Parathyroid adenoma (tissue), 2 donors: ENCODE measurements at regions not wholly inside any gene's neighbourhood (a gene's known extent, or its start where the extent isn't known, plus 50 kb on each side); places are given as distances from the start of the nearest gene placed in this dataset.

Experiments
- H2AFZ ChIP-seq: fragments of 300-600 bp; sonication (generic); one replicate; pipeline ENCODE4 v1.7.0; 2017; ENCODE audit warnings: antibody characterized with exemption, mild to moderate bottlenecking
- H3K27ac ChIP-seq: fragments of 300-600 bp; sonication (generic); one replicate; pipeline ENCODE4 v1.7.0; 2017
- H3K27me3 ChIP-seq: fragments of 300-600 bp; sonication (generic); one replicate; pipeline ENCODE4 v1.7.0; 2017; ENCODE audit warnings: low read length; ENCODE audit not compliant: control insufficient read depth, insufficient read depth
- H3K36me3 ChIP-seq: fragments of 300-600 bp; sonication (generic); one replicate; pipeline ENCODE4 v1.7.0; 2017; ENCODE audit warnings: low read length; ENCODE audit not compliant: control insufficient read depth, insufficient read depth
- H3K4me1 ChIP-seq: fragments of 300-600 bp; sonication (generic); one replicate; pipeline ENCODE4 v1.7.0; 2017; ENCODE audit warnings: control low read depth
- H3K4me2 ChIP-seq: fragments of 300-600 bp; sonication (generic); one replicate; pipeline ENCODE4 v1.7.0; 2017; ENCODE audit warnings: low read length
- H3K4me3 ChIP-seq: fragments of 300-600 bp; sonication (generic); one replicate; pipeline ENCODE4 v1.7.0; 2017; ENCODE audit warnings: low read depth, low read length
- H3K79me2 ChIP-seq: fragments of 300-600 bp; sonication (generic); one replicate; pipeline ENCODE4 v1.7.0; 2017; ENCODE audit warnings: control low read depth
- H3K9ac ChIP-seq: fragments of 300-600 bp; sonication (generic); one replicate; pipeline ENCODE4 v1.7.0; 2017; ENCODE audit warnings: mild to moderate bottlenecking
- H3K9me3 ChIP-seq: fragments of 300-600 bp; sonication (generic); one replicate; pipeline ENCODE4 v1.7.0; 2017; ENCODE audit warnings: low read length; ENCODE audit not compliant: control insufficient read depth
- TF ChIP-seq, protein P1 (sequence below): fragments of 300-600 bp; sonication (generic); IDR thresholded peaks from one replicate; pipeline ENCODE4 v1.7.0; 2017; ENCODE audit warnings: antibody characterized with exemption, mild to moderate bottlenecking
- donor health status: primary hyperparathyroidism.

DNA sequence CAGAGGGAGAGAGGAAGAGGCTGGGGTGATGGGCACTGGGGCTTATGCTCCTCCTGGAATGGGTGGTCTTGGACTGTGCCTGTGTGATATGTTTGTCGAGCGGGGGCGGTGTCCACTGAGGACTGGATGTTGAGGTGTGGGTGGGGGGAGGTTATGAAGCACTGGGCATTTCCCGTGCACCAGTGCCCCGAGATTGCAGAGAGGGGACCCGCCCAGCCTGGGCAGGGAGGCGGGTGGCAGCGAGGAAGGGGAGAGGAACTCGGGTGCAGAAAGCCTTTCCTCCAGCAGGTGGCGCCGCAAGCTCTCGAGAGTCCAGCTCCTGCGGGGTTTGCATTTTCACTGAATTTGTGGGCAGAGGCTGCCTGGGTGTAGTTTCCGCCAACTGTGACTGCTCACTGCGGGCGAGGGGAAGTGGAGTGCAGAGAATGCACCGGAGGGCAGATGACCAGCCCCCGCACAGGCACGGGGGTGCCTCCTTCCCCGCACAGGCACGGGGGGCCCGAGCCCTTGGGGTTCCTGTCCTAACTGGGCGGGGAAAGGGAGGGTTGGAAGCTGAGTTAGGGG is 190.6 kb downstream of the SEC14L1 start:
- Histone ChIP-seq H3K4me1 (peaks cover 6% of the 10 kb centered on the region), H3K36me3 (no peaks in the 10 kb centered on the region), H3K4me3 (no peak overlapping the region), H3K27me3 (no peaks in the 10 kb centered on the region), H3K4me2 (no peak overlapping the region), H3K9ac (no peak overlapping the region), H3K9me3 (no peaks in the 10 kb centered on the region), H3K27ac (no peak overlapping the region), H3K79me2 (peaks cover 54% of the 10 kb centered on the region), H2AFZ (no peak overlapping the region)
- TF ChIP-seq, protein P1, sequence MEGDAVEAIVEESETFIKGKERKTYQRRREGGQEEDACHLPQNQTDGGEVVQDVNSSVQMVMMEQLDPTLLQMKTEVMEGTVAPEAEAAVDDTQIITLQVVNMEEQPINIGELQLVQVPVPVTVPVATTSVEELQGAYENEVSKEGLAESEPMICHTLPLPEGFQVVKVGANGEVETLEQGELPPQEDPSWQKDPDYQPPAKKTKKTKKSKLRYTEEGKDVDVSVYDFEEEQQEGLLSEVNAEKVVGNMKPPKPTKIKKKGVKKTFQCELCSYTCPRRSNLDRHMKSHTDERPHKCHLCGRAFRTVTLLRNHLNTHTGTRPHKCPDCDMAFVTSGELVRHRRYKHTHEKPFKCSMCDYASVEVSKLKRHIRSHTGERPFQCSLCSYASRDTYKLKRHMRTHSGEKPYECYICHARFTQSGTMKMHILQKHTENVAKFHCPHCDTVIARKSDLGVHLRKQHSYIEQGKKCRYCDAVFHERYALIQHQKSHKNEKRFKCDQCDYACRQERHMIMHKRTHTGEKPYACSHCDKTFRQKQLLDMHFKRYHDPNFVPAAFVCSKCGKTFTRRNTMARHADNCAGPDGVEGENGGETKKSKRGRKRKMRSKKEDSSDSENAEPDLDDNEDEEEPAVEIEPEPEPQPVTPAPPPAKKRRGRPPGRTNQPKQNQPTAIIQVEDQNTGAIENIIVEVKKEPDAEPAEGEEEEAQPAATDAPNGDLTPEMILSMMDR: peak; percentile 95

DNA sequence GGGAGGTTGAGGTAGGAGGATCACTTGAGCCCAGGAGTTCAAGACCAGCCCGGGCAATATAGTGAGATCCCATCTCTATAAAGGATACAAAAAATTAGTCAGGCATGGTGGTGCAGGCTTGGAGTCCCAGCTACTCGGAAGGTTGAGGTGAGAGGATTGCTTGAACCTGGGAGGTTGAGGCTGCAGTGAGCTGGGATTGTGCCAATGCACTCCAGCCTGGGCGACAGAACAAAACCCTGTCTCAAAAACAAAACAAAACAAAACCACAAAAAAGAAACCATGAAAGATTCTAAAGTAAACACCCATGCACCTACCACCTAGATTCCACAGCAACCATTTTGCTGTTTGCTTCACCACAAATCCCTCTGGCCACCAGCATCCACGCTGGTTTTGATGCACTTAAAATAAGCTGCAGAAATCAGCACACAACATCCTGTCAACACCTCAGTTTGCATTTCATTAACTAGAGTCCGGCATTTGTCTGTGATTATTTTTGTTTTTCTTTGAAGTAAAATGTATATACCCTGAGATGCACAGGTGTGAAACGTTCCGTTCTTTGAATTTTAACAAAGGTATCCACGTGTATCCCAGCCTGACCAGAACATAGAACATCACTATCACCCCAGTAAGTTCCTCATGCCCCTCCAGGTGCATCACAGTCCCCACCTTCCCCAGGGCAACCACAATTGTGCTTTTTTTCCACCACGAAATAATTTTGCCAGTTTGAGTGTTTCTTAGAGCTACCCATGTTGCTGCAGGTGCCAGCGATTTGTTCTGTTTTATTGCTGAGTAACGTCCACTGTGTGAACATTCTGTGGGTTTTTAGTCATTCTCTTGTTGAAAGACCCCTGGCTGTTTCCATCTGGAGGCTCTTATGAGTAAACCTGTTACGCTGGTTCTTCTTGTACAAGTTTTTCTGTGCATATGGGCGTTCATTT is 191.5 kb downstream of the SEC14L1 start:
- TF ChIP-seq, protein P1: no peak
- Histone ChIP-seq H3K27me3 (no peaks in the 10 kb centered on the region), H2AFZ (no peak overlapping the region), H3K4me2 (no peak overlapping the region), H3K79me2 (peaks cover 49% of the 10 kb centered on the region), H3K27ac (no peak overlapping the region), H3K36me3 (no peaks in the 10 kb centered on the region), H3K4me3 (no peak overlapping the region), H3K9ac (no peak overlapping the region), H3K9me3 (no peaks in the 10 kb centered on the region), H3K4me1 (peaks cover 2% of the 10 kb centered on the region)

DNA sequence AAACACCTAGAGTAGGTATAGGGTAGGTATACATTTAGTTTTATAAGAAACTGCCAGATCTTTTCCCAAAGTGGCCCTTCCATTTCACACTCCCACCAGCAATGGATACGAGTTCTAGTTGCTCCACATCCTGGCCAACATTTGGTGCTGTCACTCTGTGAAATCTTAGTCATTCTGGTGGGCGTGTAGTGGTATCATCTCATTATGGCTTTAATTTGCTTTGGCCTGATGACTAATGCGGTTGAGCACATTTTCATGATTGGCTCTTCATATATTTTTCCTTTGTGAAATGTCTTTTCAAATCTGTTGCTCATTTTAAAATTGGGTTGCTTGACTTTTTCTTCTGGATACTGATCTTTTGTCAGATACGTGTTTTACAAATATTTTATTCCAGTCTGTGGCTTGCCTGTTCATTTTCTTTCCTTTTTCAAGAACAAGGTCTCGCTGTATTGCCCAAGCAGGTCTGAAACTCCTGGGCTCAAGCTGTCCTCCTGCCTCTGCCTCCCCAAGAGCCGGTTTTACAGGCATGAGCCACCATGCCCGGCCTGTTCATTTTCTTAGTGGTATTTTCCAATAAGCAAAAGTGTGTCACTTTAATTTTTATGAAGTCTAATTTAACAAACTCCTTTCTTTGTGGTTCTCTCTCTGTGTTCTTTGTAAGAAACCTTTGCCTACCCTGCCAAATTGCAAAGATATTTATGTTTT is 192.4 kb downstream of the SEC14L1 start:
- H3K36me3 ChIP-seq: no peaks in the 10 kb centered on the region
- H3K4me3 ChIP-seq: no peak overlapping the region
- peaks cover 49% of the 10 kb centered on the region for H3K79me2 ChIP-seq
- H3K27me3 ChIP-seq: no peaks in the 10 kb centered on the region
- H3K9ac ChIP-seq: no peak overlapping the region
- no peak overlapping the region for H3K27ac ChIP-seq
- no peaks in the 10 kb centered on the region for H3K4me1 ChIP-seq
- no peak overlapping the region for H3K4me2 ChIP-seq
- H3K9me3 ChIP-seq: no peaks in the 10 kb centered on the region
- no peak overlapping the region for H2AFZ ChIP-seq
- TF ChIP-seq, protein P1: no peak

DNA sequence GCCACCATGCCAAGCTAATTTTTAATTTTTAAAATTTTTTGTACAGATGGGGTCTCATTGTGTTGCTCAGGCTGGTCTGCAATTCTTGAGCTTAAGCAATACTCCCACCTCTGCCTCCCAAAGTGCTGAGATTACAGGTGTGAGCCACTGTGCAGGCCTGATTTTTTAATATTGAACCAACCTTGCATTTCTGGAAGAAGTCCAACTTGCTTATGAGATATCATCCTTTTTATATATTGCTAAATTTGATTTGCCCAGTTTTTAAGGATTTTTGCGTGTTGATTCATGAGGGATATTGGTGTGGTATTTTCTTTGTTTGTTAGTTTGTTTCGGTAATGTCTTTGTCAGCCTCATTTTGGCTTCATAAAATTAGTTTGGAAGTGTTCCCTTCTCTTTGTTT is 196.4 kb downstream of the SEC14L1 start:
- Histone ChIP-seq H3K4me3 (no peak overlapping the region), H3K9me3 (no peaks in the 10 kb centered on the region), H3K9ac (no peak overlapping the region), H3K4me2 (no peak overlapping the region), H3K36me3 (no peaks in the 10 kb centered on the region), H3K79me2 (peaks cover 49% of the 10 kb centered on the region), H3K27ac (no peak overlapping the region), H3K27me3 (no peaks in the 10 kb centered on the region), H2AFZ (no peak overlapping the region), H3K4me1 (peaks cover 1% of the 10 kb centered on the region)
- TF ChIP-seq, protein P1: no peak
